Muscle of back (tissue), 3 donors: ENCODE measurements at regions not wholly inside any gene's neighbourhood (a gene's known extent, or its start where the extent isn't known, plus 50 kb on each side); places are given as distances from the start of the nearest gene placed in this dataset.
"Not testable (repeated sequence)": the region's sequence is repeated elsewhere in the genome, so short reads cannot be mapped to it uniquely, and the experiment has no call there.

Experiments
- DNase-seq, 3 donors: peaks; one replicate each; pipeline versions ENCODE4 v3.0.0 to v3.0.0-alpha.2; 2013

GRCh38 chr12:72863671-72864070 is 591.5 kb downstream of the TRHDE start:
- DNase-seq = no peak

GRCh38 chr12:72865921-72866320 is 593.8 kb downstream of the TRHDE start:
- DNase-seq = no peak

- DNase-seq = peak in 1 of 3 donors; percentile 0
These were observed 596.9 kb downstream of the TRHDE start for GRCh38 chr12:72869024-72869423.

- DNase-seq = no peak
These were observed 600.2 kb downstream of the TRHDE start for GRCh38 chr12:72872238-72872887.

- no peak for DNase-seq
These were observed 600.8 kb downstream of the TRHDE start for GRCh38 chr12:72872996-72873395.

GRCh38 chr12:72876092-72876491 is 603.9 kb downstream of the TRHDE start:
- DNase-seq = no peak

GRCh38 chr12:72888693-72889092 is 616.5 kb downstream of the TRHDE start:
- DNase-seq = no peak

- no peak for DNase-seq
These were observed 617.6 kb downstream of the TRHDE start for GRCh38 chr12:72889791-72890190.

GRCh38 chr12:72901685-72902084 is 629.5 kb downstream of the TRHDE start:
- no peak for DNase-seq

- DNase-seq = no peak
These were observed 653.5 kb downstream of the TRHDE start for GRCh38 chr12:72925716-72926115.

- DNase-seq = not testable (repeated sequence)
These were observed 659.7 kb downstream of the TRHDE start for GRCh38 chr12:72931838-72932237.

GRCh38 chr12:72937486-72937885 is 665.3 kb downstream of the TRHDE start:
- DNase-seq = no peak

GRCh38 chr12:72957454-72957853 is 685.3 kb downstream of the TRHDE start:
- DNase-seq = no peak

GRCh38 chr12:72966684-72967083 is 694.5 kb downstream of the TRHDE start:
- no peak for DNase-seq

GRCh38 chr12:72974954-72975555 is 702.9 kb downstream of the TRHDE start:
- no peak for DNase-seq

- no peak for DNase-seq
These were observed 706.8 kb downstream of the TRHDE start for GRCh38 chr12:72978999-72979398.

- DNase-seq = no peak
These were observed 710.2 kb downstream of the TRHDE start for GRCh38 chr12:72982356-72982755.

GRCh38 chr12:72986963-72987362 is 714.8 kb downstream of the TRHDE start:
- DNase-seq = no peak

GRCh38 chr12:72989458-72989947 is 717.3 kb downstream of the TRHDE start:
- DNase-seq = no peak

GRCh38 chr12:72995029-72995428 is 722.9 kb downstream of the TRHDE start:
- DNase-seq = not testable (repeated sequence)

- no peak for DNase-seq
These were observed 723.4 kb downstream of the TRHDE start for GRCh38 chr12:72995616-72996015.

GRCh38 chr12:73001806-73002205 is 729.6 kb downstream of the TRHDE start:
- DNase-seq = not testable (repeated sequence)

GRCh38 chr12:73002504-73002903 is 730.3 kb downstream of the TRHDE start:
- not testable (repeated sequence) for DNase-seq
